ENCODE measurements at regions not wholly inside any gene's neighbourhood (a gene's known extent, or its start where the extent isn't known, plus 50 kb on each side); places are given as distances from the start of the nearest gene placed in this dataset.

DNA sequence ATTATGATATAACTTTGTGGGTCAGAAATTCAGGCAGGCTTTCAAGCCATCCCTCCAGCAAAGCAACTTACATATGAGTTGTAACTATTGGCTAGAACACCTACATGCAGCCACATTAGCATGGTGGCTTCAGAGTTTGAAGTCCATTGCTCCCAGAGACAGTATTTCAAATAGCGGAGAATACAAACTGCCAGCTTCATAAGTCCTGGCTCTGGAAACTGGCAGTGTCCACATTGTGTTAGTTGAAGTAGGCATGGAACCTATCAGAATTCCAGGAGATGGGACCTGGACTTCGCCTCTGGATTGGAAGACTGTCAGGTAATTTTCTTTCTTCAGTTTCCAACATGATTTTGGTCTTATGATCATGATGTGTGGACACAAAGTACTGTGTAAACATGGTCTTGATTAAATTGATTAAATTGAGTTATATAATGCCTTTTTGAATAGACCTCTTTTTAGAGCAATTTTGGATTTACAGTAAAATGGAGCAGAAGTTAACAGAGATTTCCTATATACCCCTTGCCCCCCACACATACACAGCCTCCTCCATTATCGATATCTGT, 209.9 kb upstream of the NAV2 start:
- TF ChIP-seq, protein P1, sequence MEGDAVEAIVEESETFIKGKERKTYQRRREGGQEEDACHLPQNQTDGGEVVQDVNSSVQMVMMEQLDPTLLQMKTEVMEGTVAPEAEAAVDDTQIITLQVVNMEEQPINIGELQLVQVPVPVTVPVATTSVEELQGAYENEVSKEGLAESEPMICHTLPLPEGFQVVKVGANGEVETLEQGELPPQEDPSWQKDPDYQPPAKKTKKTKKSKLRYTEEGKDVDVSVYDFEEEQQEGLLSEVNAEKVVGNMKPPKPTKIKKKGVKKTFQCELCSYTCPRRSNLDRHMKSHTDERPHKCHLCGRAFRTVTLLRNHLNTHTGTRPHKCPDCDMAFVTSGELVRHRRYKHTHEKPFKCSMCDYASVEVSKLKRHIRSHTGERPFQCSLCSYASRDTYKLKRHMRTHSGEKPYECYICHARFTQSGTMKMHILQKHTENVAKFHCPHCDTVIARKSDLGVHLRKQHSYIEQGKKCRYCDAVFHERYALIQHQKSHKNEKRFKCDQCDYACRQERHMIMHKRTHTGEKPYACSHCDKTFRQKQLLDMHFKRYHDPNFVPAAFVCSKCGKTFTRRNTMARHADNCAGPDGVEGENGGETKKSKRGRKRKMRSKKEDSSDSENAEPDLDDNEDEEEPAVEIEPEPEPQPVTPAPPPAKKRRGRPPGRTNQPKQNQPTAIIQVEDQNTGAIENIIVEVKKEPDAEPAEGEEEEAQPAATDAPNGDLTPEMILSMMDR (IDR thresholded peaks at IDR 0.05) = no peak
- no peak for TF ChIP-seq EP300 (IDR thresholded peaks at IDR 0.05; ENCODE audit: low read depth)

All from transverse colon (tissue), 3 donors.